NCI-H128 (cell line): ENCODE measurements at regions not wholly inside any gene's neighbourhood (a gene's known extent, or its start where the extent isn't known, plus 50 kb on each side); places are given as distances from the start of the nearest gene placed in this dataset.

ENCODE experiments used
- DNase-seq: peaks from one replicate; lab custom pipeline; 2025; ENCODE audit not compliant: unreplicated experiment; lab: John Stamatoyannopoulos, UW

GRCh38 chr1:221414772-221415539 lies 326.9 kb downstream of the DUSP10 start:
- no peak for DNase-seq

GRCh38 chr1:221415651-221416050 lies 326.2 kb downstream of the DUSP10 start:
- DNase-seq = no peak

GRCh38 chr1:221416142-221416541 lies 325.7 kb downstream of the DUSP10 start:
- DNase-seq = no peak

GRCh38 chr1:221416723-221417122 lies 325.2 kb downstream of the DUSP10 start:
- DNase-seq = no peak

- no peak for DNase-seq
These were observed 323.5 kb downstream of the DUSP10 start for GRCh38 chr1:221418346-221418745.

- no peak for DNase-seq
These were observed 322.3 kb downstream of the DUSP10 start for GRCh38 chr1:221419513-221420095.

GRCh38 chr1:221429264-221429663 lies 312.6 kb downstream of the DUSP10 start:
- DNase-seq = no peak

- DNase-seq = no peak
These were observed 311.5 kb downstream of the DUSP10 start for GRCh38 chr1:221430152-221430960.

- DNase-seq = no peak
These were observed 310.7 kb downstream of the DUSP10 start for GRCh38 chr1:221431068-221431651.

- DNase-seq = no peak
These were observed 309.9 kb downstream of the DUSP10 start for GRCh38 chr1:221431961-221432360.

- peak; percentile 8 for DNase-seq
These were observed 306.4 kb downstream of the DUSP10 start for GRCh38 chr1:221435504-221435904.

GRCh38 chr1:221437171-221437570 lies 304.7 kb downstream of the DUSP10 start:
- DNase-seq = no peak

GRCh38 chr1:221437926-221438325 lies 304.0 kb downstream of the DUSP10 start:
- no peak for DNase-seq

- no peak for DNase-seq
These were observed 302.7 kb downstream of the DUSP10 start for GRCh38 chr1:221439008-221439746.

GRCh38 chr1:221439747-221440501 lies 302.0 kb downstream of the DUSP10 start:
- no peak for DNase-seq

GRCh38 chr1:221440658-221441057 lies 301.2 kb downstream of the DUSP10 start:
- DNase-seq = no peak

- DNase-seq = no peak
These were observed 299.8 kb downstream of the DUSP10 start for GRCh38 chr1:221442056-221442455.

GRCh38 chr1:221444346-221444745 lies 297.5 kb downstream of the DUSP10 start:
- no peak for DNase-seq

GRCh38 chr1:221448585-221449175 lies 293.2 kb downstream of the DUSP10 start:
- DNase-seq = no peak

GRCh38 chr1:221449194-221449593 lies 292.7 kb downstream of the DUSP10 start:
- no peak for DNase-seq
